Upper lobe of right lung (tissue), 1 donor: ENCODE measurements at regions not wholly inside any gene's neighbourhood (a gene's known extent, or its start where the extent isn't known, plus 50 kb on each side); places are given as distances from the start of the nearest gene placed in this dataset.

ENCODE experiments used
- ATAC-seq: fragments of 200-7000 bp; cut with Tn5 transposase; one replicate; pipeline ENCODE4 v1.9.1; 2020; ENCODE audit warnings: mild to moderate bottlenecking, moderate library complexity
- DNase-seq: peaks from one replicate; pipeline ENCODE4 v3.0.0-alpha.2; 2020
- H3K27ac ChIP-seq: fragments of 200-600 bp; one replicate; pipeline ENCODE4 v1.8.0; 2022
- H3K27me3 ChIP-seq: fragments of 200-600 bp; one replicate; pipeline ENCODE4 v1.8.0; 2022; ENCODE audit warnings: mild to moderate bottlenecking
- H3K36me3 ChIP-seq: fragments of 200-600 bp; one replicate; pipeline ENCODE4 v1.8.0; 2022
- H3K4me1 ChIP-seq: fragments of 200-600 bp; one replicate; pipeline ENCODE4 v1.8.0; 2022
- H3K4me3 ChIP-seq: fragments of 200-600 bp; one replicate; pipeline ENCODE4 v1.8.0; 2022; ENCODE audit warnings: mild to moderate bottlenecking
- H3K9me3 ChIP-seq: fragments of 200-600 bp; one replicate; pipeline ENCODE4 v1.8.0; 2022
- intact Hi-C: fragments of 100-400 bp; cut with DNase I; formaldehyde crosslinking; loops from one replicate; pipeline ENCODE4 v1.11.0; 2022
- TF ChIP-seq, protein P1 (sequence below): fragments of 200-600 bp; IDR thresholded peaks from one replicate; pipeline ENCODE4 v1.8.0; 2022; ENCODE audit warnings: antibody characterized with exemption
- donor health status: DM: no; HTN: yes; CAD: no; lungs with severe emphysema.

- no peak for DNase-seq
- Histone ChIP-seq H3K27me3 (no peaks in the 10 kb centered on the region), H3K9me3 (no peaks in the 10 kb centered on the region), H3K27ac (no peak overlapping the region), H3K36me3 (no peaks in the 10 kb centered on the region), H3K4me3 (no peak overlapping the region), H3K4me1 (no peaks in the 10 kb centered on the region)
- TF ChIP-seq, protein P1, sequence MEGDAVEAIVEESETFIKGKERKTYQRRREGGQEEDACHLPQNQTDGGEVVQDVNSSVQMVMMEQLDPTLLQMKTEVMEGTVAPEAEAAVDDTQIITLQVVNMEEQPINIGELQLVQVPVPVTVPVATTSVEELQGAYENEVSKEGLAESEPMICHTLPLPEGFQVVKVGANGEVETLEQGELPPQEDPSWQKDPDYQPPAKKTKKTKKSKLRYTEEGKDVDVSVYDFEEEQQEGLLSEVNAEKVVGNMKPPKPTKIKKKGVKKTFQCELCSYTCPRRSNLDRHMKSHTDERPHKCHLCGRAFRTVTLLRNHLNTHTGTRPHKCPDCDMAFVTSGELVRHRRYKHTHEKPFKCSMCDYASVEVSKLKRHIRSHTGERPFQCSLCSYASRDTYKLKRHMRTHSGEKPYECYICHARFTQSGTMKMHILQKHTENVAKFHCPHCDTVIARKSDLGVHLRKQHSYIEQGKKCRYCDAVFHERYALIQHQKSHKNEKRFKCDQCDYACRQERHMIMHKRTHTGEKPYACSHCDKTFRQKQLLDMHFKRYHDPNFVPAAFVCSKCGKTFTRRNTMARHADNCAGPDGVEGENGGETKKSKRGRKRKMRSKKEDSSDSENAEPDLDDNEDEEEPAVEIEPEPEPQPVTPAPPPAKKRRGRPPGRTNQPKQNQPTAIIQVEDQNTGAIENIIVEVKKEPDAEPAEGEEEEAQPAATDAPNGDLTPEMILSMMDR = no peak
- intact Hi-C loops = no loop called here
- no peak for ATAC-seq
Observed at GRCh38 chr4:36961420-36961819, 283.1 kb upstream of the NWD2 start.

GRCh38 chr4:36966756-36967460, 277.6 kb upstream of the NWD2 start:
- no peaks in the 10 kb centered on the region for H3K9me3 ChIP-seq
- DNase-seq (no peak), ATAC-seq (no peak)
- H3K4me1 ChIP-seq = no peaks in the 10 kb centered on the region
- TF ChIP-seq, protein P1 = no peak
- no peaks in the 10 kb centered on the region for H3K27me3 ChIP-seq
- no peak overlapping the region for H3K4me3 ChIP-seq
- intact Hi-C loops = no loop called here
- H3K27ac ChIP-seq = no peak overlapping the region
- H3K36me3 ChIP-seq = no peaks in the 10 kb centered on the region

- H3K9me3 ChIP-seq = no peaks in the 10 kb centered on the region
- intact Hi-C loops = no loop called here
- no peak overlapping the region for H3K27ac ChIP-seq
- H3K36me3 ChIP-seq = no peaks in the 10 kb centered on the region
- no peaks in the 10 kb centered on the region for H3K4me1 ChIP-seq
- no peak for ATAC-seq
- no peak for DNase-seq
- no peak overlapping the region for H3K4me3 ChIP-seq
- H3K27me3 ChIP-seq = no peaks in the 10 kb centered on the region
- TF ChIP-seq, protein P1 = no peak
Observed at GRCh38 chr4:36979533-36979932, 265.0 kb upstream of the NWD2 start.

- Histone ChIP-seq H3K27me3 (no peaks in the 10 kb centered on the region), H3K4me3 (no peak overlapping the region), H3K4me1 (no peaks in the 10 kb centered on the region), H3K27ac (no peak overlapping the region), H3K9me3 (no peaks in the 10 kb centered on the region), H3K36me3 (no peaks in the 10 kb centered on the region)
- intact Hi-C loops = no loop called here
- TF ChIP-seq, protein P1 = no peak
- no peak for ATAC-seq
- no peak for DNase-seq
Observed at GRCh38 chr4:36990128-36990872, 254.2 kb upstream of the NWD2 start.

GRCh38 chr4:36997727-36998126, 246.8 kb upstream of the NWD2 start:
- intact Hi-C loops = no loop called here
- Histone ChIP-seq H3K4me1 (no peaks in the 10 kb centered on the region), H3K27ac (no peak overlapping the region), H3K9me3 (no peaks in the 10 kb centered on the region), H3K36me3 (no peaks in the 10 kb centered on the region), H3K27me3 (no peaks in the 10 kb centered on the region), H3K4me3 (no peak overlapping the region)
- ATAC-seq (no peak), DNase-seq (no peak)
- TF ChIP-seq, protein P1 = no peak
